Cardiac fibroblast (primary cell): ENCODE measurements at regions not wholly inside any gene's neighbourhood (a gene's known extent, or its start where the extent isn't known, plus 50 kb on each side); places are given as distances from the start of the nearest gene placed in this dataset.

Experiments
- DNase-seq, 2 donors: peaks; one replicate each; pipeline versions ENCODE4 v3.0.0 to v3.0.0-alpha.2; 2010; ENCODE audit warnings: low read depth in 2 of 2
- H3K4me3 ChIP-seq, 2 donors: replicated peaks in 1 of 2; 1 replicate in 1 of 2; 2 replicates in 1 of 2; pipeline ENCODE4 v1.5.1; 2011; ENCODE audit warnings: low read depth in 2 of 2, low read length in 2 of 2, mild to moderate bottlenecking in 2 of 2, moderate library complexity in 1 of 2
- TF ChIP-seq, protein P1 (sequence below): IDR thresholded peaks from one replicate; pipeline ENCODE4 v1.5.1; 2011; ENCODE audit warnings: low read depth, mild to moderate bottlenecking, low read length, inconsistent platforms

DNA sequence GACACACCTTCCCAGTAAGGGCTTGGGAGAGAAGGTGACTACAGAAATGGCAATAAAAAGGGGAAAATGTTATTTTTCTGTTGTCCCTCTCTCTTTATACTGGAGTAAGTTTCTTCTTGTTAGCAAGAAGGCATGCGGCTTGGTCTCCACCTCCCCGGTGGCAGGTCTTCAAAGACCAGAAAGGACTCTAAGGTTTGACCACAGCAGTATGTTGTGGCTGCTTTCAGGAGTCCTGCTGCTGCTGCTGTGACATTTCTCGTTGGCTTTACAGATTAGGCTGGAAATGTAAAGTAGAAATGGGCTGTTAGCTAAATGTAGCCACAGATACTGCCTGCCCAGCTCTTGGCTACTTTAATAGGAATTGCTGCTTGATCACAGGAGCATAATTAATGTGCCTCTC, 175.8 kb upstream of the ZBTB20 start:
- no peak for DNase-seq
- no peak overlapping the region for H3K4me3 ChIP-seq
- TF ChIP-seq, protein P1, sequence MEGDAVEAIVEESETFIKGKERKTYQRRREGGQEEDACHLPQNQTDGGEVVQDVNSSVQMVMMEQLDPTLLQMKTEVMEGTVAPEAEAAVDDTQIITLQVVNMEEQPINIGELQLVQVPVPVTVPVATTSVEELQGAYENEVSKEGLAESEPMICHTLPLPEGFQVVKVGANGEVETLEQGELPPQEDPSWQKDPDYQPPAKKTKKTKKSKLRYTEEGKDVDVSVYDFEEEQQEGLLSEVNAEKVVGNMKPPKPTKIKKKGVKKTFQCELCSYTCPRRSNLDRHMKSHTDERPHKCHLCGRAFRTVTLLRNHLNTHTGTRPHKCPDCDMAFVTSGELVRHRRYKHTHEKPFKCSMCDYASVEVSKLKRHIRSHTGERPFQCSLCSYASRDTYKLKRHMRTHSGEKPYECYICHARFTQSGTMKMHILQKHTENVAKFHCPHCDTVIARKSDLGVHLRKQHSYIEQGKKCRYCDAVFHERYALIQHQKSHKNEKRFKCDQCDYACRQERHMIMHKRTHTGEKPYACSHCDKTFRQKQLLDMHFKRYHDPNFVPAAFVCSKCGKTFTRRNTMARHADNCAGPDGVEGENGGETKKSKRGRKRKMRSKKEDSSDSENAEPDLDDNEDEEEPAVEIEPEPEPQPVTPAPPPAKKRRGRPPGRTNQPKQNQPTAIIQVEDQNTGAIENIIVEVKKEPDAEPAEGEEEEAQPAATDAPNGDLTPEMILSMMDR = no peak

DNA sequence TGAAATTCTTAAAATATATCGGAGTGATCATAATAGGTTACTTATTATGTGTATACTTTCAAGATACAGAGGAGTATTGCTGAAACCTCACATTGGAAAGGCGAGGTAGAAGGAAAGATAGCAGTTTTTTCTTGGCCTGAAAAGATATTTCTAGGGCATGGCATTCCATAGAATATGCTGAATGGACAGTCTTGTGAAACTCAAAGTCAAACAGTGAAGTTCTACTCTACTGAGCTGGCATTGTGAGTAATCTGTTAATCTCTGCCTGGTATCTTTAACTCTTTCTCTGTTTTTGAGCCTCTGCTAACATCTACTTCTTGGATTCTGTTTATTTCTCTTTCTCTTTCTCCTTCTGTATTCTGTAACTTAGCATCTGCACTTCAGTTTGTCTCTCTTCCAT, 176.3 kb upstream of the ZBTB20 start:
- no peak overlapping the region for H3K4me3 ChIP-seq
- DNase-seq = no peak
- TF ChIP-seq, protein P1 = no peak

DNA sequence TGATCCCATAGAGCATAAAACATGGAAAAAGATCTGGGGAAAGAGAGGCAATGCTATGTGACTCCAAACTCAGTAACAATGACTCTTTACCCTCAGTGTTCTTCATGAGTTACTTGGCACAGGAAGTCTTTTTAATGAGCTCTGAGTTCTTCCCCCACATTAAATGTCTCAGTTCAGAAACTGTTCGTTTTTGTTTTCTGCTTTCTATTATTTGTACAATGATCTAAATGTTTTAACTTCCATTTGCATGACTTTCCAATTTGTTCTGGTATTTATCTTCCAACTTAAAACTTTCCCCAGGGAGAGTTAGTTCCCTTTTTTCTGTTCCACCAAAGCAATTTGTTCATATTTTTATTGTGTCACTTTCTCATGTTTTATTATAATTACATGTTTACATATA, 177.0 kb upstream of the ZBTB20 start:
- no peak overlapping the region for H3K4me3 ChIP-seq
- TF ChIP-seq, protein P1 = no peak
- DNase-seq = no peak

DNA sequence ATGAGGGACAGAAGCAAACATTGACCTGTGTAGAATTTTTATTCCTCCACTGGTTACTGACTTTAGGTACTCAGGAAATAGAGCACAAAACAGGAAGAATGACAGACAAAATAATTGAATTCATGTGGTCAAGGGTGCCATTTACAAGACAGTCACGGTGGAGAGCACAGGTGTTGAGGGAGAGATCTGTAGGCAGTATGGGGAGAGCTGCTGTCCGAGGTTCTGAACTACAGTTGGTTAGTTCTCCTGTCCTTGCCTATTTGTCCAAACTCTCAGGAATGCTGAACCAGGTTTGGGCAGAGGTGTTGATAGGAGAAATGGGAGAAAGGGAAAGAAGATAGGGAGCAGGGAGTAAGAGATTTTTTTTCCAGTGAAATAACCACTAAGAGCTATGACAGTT, 178.5 kb upstream of the ZBTB20 start:
- no peak overlapping the region for H3K4me3 ChIP-seq

DNA sequence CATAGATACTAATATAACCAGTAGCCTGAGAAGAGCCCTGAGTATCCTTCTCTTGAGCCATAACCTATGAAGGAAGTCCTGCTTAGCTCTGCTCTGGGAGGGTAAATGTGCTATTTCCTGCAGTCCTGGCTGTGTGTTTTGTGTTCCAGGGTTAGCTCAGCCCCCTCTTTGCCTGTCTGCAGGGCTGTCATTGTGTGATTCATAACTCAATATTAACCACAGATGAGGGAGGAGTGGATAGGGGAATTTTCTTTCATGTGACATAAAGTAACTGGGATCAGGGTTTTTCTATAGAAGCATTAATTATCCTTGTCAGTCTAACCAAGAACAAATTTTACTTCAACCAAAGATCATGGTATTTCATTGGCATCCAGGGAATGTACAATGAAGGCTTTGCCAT, 183.3 kb upstream of the ZBTB20 start:
- no peak overlapping the region for H3K4me3 ChIP-seq
- TF ChIP-seq, protein P1 = no peak
- DNase-seq = peak; percentile 62 to 76

More for the DNA sequence above, 178.5 kb upstream of the ZBTB20 start:
- TF ChIP-seq, protein P1 = no peak
- peak; percentile 55 to 67 for DNase-seq

DNA sequence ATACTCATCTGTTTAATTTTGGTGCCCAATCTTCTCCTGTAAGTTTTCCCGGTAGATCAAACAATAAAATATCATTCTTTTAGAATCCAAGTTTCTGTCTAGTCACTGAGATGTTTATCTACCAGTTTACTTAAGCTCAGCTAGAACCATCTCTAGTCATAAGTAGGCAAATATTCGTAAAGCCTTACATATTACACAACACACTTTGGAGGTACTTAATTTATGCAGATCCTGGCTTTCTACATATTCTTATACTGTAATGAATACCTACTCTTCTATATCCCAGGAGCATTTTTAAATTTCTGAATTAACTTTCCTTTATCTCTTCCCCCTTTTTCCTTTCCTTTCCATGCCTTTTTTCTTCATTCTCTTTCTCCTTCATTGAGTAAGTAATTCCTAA, 185.9 kb upstream of the ZBTB20 start:
- TF ChIP-seq, protein P1 = no peak
- no peak for DNase-seq

DNA sequence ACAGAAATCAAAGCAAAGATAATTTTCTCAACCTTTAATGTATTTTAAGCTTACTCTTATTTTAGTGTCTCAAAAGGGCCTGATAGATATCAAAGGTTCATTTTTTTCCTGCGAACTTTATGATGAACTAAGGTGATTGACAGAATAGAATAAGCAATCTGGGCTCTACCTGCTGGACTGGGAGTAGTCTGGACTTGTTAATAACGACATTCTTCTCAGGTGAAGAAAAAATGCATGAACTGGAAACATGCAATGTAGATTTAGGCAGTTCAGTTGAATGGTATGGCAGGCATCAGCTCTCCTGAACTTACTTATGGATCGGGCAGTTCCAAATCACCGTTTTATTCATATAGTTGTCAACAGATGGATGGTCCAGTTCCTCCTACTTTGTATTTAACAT, 189.7 kb upstream of the ZBTB20 start:
- TF ChIP-seq, protein P1 = no peak
- no peak overlapping the region for H3K4me3 ChIP-seq
- DNase-seq = no peak

More for the DNA sequence above, 185.9 kb upstream of the ZBTB20 start:
- H3K4me3 ChIP-seq = no peak overlapping the region
